Neutrophil (primary cell): ENCODE measurements at regions not wholly inside any gene's neighbourhood (a gene's known extent, or its start where the extent isn't known, plus 50 kb on each side); places are given as distances from the start of the nearest gene placed in this dataset.

Experiments
- H3K27ac ChIP-seq: fragments of 200-600 bp; sonication (generic); 2 replicates; pipeline ENCODE4 v1.5.1; 2016; ENCODE audit warnings: mild to moderate bottlenecking, moderate library complexity
- H3K27me3 ChIP-seq: fragments of 200-600 bp; sonication (generic); 2 replicates; pipeline ENCODE4 v1.6.0; 2016; ENCODE audit warnings: mild to moderate bottlenecking
- H3K36me3 ChIP-seq: fragments of 200-600 bp; sonication (generic); 2 replicates; pipeline ENCODE4 v1.5.1; 2017
- H3K4me1 ChIP-seq, 2 experiments: fragments of 200-600 bp in 1 of 2; sonication (generic) in 1 of 2; 1 replicate in 1 of 2; 2 replicates in 1 of 2; pipeline versions ENCODE4 v1.5.1 to v1.6.1; 2013 to 2016; ENCODE audit warnings: low read depth in 1 of 2, low read length in 1 of 2, mild to moderate bottlenecking in 1 of 2, moderate library complexity in 1 of 2; ENCODE audit not compliant: control insufficient read depth in 1 of 2, insufficient read depth in 1 of 2
- H3K4me3 ChIP-seq, 2 experiments: fragments of 200-600 bp in 1 of 2; sonication (generic) in 1 of 2; 1 replicate in 1 of 2; 2 replicates in 1 of 2; pipeline ENCODE4 v1.5.1; 2013 to 2016; ENCODE audit warnings: low read depth in 1 of 2, low read length in 1 of 2, mild to moderate bottlenecking in 1 of 2, moderate library complexity in 1 of 2
- H3K9me3 ChIP-seq: fragments of 200-600 bp; sonication (generic); 2 replicates; pipeline ENCODE4 v1.5.1; 2016
- TF ChIP-seq, protein P1 (sequence below): fragments of 200-600 bp; sonication (generic); IDR thresholded peaks from 2 replicates; pipeline ENCODE4 v1.5.1; 2016; ENCODE audit warnings: antibody characterized with exemption

DNA sequence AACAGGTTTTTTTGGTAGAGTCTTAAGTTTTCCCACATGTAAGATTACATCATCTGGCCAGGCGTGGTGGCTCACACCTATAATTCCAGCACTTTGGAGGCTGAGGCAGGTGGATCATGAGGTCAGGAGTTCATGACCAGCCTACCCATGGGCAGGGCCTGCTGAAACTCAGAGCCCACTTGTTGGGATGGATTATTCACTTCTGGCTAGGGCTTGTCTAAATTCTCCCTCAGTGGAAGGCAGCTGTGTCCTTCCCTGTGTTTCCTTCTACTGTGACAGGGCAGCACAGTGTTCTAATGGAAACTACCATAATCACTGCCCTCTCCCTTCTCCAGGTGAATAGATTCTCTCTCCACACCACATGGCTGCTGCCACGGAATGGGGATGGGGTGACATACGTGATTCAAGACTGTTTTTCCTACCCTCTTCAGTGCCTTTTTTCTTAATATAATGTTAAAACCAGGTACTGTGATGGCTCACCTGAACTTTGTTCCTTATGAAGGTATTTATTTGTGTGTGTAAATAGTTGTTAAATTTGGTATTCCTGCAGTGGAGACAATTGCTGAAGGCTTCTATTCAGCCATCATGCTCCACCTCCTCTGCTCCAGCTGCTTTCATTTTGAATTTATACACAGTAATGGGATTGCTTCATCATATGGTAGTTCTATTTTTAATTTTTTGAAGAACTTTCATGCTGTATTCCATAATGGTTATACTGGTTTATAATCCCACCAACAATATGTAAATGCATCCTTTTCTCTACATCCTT, 287.2 kb upstream of the HS3ST1 start:
- H3K4me3 ChIP-seq, result no peak overlapping the region
- TF ChIP-seq, protein P1, sequence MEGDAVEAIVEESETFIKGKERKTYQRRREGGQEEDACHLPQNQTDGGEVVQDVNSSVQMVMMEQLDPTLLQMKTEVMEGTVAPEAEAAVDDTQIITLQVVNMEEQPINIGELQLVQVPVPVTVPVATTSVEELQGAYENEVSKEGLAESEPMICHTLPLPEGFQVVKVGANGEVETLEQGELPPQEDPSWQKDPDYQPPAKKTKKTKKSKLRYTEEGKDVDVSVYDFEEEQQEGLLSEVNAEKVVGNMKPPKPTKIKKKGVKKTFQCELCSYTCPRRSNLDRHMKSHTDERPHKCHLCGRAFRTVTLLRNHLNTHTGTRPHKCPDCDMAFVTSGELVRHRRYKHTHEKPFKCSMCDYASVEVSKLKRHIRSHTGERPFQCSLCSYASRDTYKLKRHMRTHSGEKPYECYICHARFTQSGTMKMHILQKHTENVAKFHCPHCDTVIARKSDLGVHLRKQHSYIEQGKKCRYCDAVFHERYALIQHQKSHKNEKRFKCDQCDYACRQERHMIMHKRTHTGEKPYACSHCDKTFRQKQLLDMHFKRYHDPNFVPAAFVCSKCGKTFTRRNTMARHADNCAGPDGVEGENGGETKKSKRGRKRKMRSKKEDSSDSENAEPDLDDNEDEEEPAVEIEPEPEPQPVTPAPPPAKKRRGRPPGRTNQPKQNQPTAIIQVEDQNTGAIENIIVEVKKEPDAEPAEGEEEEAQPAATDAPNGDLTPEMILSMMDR, result no peak
- H3K9me3 ChIP-seq, result no peaks in the 10 kb centered on the region
- H3K27ac ChIP-seq, result no peak overlapping the region
- no peaks in the 10 kb centered on the region for H3K4me1 ChIP-seq
- H3K27me3 ChIP-seq, result no peaks in the 10 kb centered on the region
- no peaks in the 10 kb centered on the region for H3K36me3 ChIP-seq

DNA sequence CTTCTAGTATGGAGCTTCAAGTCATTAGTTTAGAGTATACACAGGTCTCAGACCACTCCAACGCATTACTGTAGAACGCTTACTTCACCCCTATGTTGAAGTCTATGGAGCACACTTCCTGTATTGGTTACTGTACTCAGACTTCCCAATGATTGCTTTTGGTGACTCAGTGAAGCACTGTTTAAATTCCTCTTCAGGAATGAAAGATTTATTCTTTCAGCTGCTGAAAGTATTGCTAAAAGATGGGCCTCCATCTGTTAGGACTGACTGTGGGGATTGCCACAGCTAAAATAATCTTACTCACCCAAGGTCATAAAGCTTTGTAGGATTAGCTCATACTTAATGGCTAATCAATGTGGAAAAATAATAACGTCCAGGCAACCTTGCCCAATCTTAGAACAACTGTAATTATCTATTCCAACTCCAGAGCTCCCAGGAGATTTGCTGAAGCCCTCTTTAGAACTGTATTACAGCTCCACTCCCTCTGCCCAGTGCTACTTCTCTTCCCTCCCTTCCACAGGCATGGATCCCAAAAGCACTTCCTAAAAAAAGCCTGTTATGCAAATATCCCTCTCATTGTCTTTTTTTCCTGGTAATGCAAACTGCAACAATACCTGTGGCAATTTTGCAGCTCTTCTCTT, 281.9 kb upstream of the HS3ST1 start:
- Histone ChIP-seq H3K4me1 (no peaks in the 10 kb centered on the region), H3K27me3 (no peaks in the 10 kb centered on the region), H3K36me3 (no peaks in the 10 kb centered on the region), H3K27ac (no peak overlapping the region), H3K9me3 (no peaks in the 10 kb centered on the region), H3K4me3 (no peak overlapping the region)
- TF ChIP-seq, protein P1, result no peak

GRCh38 chr4:11704186-11704830, 275.6 kb upstream of the HS3ST1 start:
- Histone ChIP-seq H3K27me3 (no peaks in the 10 kb centered on the region), H3K4me3 (no peak overlapping the region), H3K4me1 (no peaks in the 10 kb centered on the region), H3K36me3 (no peaks in the 10 kb centered on the region), H3K9me3 (no peaks in the 10 kb centered on the region), H3K27ac (no peak overlapping the region)
- TF ChIP-seq, protein P1, result no peak

DNA sequence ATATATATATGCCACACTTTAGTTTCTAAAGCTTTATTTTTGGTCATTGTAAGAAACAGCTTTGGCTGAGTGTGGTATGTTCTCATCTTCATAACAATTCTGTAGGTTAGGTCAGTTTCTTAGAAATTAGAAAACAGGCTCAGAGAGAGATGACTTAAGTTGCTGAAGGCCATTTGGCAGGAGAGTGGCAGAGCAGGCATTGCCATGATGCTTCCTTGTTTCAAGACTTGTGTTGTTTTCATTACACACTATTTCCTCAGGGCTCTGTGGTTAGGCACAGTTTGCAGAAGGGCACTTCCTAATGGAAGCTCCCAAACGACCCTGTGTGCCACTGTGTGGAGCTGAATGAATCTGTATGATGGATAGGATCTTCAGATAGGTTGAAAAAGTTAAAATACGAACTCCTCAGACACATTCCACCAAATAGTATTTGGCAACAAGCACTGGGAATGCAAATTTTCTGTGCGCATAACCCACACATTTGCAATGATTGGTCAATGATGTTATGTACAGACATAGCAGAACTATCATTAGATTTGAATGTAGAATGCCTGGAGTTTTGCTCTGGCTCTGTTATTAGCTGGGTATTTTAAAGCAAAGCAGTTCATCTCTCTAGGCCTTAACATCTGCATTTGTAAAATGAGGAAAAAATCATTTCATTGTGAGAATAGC, 274.3 kb upstream of the HS3ST1 start:
- H3K4me1 ChIP-seq, result no peaks in the 10 kb centered on the region
- no peaks in the 10 kb centered on the region for H3K27me3 ChIP-seq
- TF ChIP-seq, protein P1, result no peak
- H3K27ac ChIP-seq, result no peak overlapping the region
- no peak overlapping the region for H3K4me3 ChIP-seq
- no peaks in the 10 kb centered on the region for H3K36me3 ChIP-seq
- no peaks in the 10 kb centered on the region for H3K9me3 ChIP-seq

DNA sequence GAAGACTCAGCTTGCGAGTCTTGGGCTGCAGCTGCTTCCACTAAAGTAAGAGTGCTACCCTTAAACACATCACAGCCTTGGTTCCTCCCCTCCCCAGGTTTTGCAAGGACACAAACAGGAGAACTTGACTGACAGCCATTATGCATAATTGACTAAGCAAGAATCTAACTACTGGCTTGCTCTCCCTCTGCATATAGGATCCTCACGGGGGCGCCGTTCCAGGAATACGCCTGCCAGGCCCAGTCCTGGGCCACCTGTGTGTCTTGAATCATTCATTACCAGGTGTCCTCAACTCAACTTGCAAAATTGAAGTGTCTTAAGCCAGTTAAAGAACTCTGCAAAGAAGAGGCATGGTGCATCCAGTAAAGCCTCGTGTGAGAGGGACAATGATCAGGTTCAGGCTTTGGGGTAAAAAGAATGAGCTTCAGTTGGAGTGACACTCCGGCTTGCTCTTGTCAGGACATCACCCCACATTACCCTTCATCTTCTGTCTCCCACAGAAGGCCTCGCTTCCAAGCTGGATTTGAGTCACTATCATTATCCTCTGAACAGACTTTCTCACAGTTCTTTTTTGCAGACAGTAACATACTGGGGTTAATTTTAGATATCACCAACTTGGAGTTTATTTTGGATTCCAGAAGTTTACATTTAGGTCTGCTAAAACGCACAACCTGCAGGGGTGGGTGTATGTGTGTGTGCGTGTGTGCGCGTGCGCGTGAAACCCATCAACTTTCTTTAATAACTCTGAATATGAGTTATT, 273.5 kb upstream of the HS3ST1 start:
- TF ChIP-seq, protein P1, result no peak
- H3K27ac ChIP-seq, result no peak overlapping the region
- H3K36me3 ChIP-seq, result no peaks in the 10 kb centered on the region
- no peaks in the 10 kb centered on the region for H3K27me3 ChIP-seq
- H3K4me3 ChIP-seq, result no peak overlapping the region
- H3K9me3 ChIP-seq, result no peaks in the 10 kb centered on the region
- H3K4me1 ChIP-seq, result no peaks in the 10 kb centered on the region
